Gastroesophageal sphincter (tissue), 3 donors: ENCODE measurements at regions not wholly inside any gene's neighbourhood (a gene's known extent, or its start where the extent isn't known, plus 50 kb on each side); places are given as distances from the start of the nearest gene placed in this dataset.

ENCODE experiments used
- POLR2A ChIP-seq, 2 donors: fragments of 450-650 bp; IDR thresholded peaks; one replicate each; pipeline ENCODE4 v1.6.1; 2017; ENCODE audit warnings: antibody characterized with exemption in 2 of 2, mild to moderate bottlenecking in 2 of 2, moderate library complexity in 1 of 2
- TF ChIP-seq, protein P1 (sequence below), 4 experiments: fragments of 200-600 bp in 2 of 4; fragments of 450-650 bp in 2 of 4; sonication (generic) in 1 of 4; IDR thresholded peaks; one replicate each; pipeline ENCODE4 v1.5.1; 2017 to 2019; ENCODE audit warnings: antibody characterized with exemption in 4 of 4, mild to moderate bottlenecking in 2 of 4, moderate library complexity in 2 of 4

DNA sequence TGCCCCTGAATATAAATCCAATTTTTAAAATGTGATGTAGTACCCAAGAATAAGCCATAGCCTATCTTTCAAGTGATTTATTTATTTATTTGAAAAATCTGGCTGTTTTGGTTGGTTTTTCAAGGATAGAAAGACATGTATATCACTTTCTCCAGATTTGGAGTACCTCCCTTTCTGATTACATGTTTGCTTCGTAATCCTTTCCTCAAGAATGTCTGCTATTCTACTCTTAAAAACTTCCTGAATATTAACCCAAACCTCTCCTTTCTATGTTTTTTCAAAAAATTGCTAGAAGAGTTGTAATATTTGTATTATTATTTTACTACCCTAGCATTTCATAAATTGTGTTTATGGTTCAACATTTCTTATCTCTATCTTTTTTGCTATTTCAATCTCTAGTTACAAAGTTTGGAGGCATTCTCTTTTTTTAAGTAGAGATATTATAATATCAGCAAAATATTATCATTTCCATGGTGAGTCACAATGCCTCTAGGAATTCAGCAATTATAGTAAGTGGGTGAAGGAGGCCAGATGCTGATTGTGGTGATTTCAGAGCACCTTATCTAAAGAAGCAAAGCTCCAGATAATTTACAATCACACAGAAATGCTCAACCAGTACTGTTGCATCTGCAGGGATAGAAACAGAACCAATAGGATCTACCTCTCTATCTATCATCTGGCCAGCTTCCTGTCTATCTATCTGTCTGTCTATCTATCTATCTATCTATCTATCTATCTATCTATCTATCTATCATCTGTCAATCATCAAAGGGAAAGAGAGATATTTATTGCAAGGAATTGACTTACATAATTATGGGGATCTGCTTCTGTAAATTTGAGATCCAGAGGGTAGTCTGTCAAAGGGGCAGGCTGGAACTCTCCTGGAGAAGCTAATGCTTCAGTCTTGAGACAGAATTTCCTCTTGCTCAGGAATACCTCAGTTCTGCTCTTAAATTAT, 412.5 kb upstream of the SEMA3C start:
- TF ChIP-seq, protein P1, sequence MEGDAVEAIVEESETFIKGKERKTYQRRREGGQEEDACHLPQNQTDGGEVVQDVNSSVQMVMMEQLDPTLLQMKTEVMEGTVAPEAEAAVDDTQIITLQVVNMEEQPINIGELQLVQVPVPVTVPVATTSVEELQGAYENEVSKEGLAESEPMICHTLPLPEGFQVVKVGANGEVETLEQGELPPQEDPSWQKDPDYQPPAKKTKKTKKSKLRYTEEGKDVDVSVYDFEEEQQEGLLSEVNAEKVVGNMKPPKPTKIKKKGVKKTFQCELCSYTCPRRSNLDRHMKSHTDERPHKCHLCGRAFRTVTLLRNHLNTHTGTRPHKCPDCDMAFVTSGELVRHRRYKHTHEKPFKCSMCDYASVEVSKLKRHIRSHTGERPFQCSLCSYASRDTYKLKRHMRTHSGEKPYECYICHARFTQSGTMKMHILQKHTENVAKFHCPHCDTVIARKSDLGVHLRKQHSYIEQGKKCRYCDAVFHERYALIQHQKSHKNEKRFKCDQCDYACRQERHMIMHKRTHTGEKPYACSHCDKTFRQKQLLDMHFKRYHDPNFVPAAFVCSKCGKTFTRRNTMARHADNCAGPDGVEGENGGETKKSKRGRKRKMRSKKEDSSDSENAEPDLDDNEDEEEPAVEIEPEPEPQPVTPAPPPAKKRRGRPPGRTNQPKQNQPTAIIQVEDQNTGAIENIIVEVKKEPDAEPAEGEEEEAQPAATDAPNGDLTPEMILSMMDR (IDR thresholded peaks at IDR 0.05): no peak
- TF ChIP-seq POLR2A (IDR thresholded peaks at IDR 0.05): no peak
